LNCAP (cell line): ENCODE measurements at regions not wholly inside any gene's neighbourhood (a gene's known extent, or its start where the extent isn't known, plus 50 kb on each side); places are given as distances from the start of the nearest gene placed in this dataset.

Source experiments
- CTCF ChIP-seq: fragments of 450-650 bp; IDR thresholded peaks from 2 replicates; pipeline ENCODE4 v1.5.1; 2017; ENCODE audit warnings: mild to moderate bottlenecking

GRCh38 chr11:11171854-11172253 lies 181.2 kb downstream of the CSNK2A3 start:
- TF ChIP-seq CTCF: no peak

GRCh38 chr11:11171285-11171684 lies 181.8 kb downstream of the CSNK2A3 start:
- TF ChIP-seq CTCF: no peak

GRCh38 chr11:11170352-11171084 lies 182.5 kb downstream of the CSNK2A3 start:
- no peak for TF ChIP-seq CTCF

GRCh38 chr11:11169715-11170351 lies 183.2 kb downstream of the CSNK2A3 start:
- TF ChIP-seq CTCF: no peak

- TF ChIP-seq CTCF: no peak
Measured at GRCh38 chr11:11167806-11168205, 185.2 kb downstream of the CSNK2A3 start.

GRCh38 chr11:11164334-11164690 lies 188.7 kb downstream of the CSNK2A3 start:
- no peak for TF ChIP-seq CTCF

GRCh38 chr11:11163669-11164333 lies 189.2 kb downstream of the CSNK2A3 start:
- no peak for TF ChIP-seq CTCF
